Liver (tissue), 3 donors: ENCODE measurements at regions not wholly inside any gene's neighbourhood (a gene's known extent, or its start where the extent isn't known, plus 50 kb on each side); places are given as distances from the start of the nearest gene placed in this dataset.

ENCODE experiments used
- RAD21 ChIP-seq, 2 donors: IDR thresholded peaks; 2 replicates each; pipeline ENCODE4 v1.6.1; 2016; ENCODE audit warnings: antibody characterized with exemption in 2 of 2, mild to moderate bottlenecking in 2 of 2
- TAF1 ChIP-seq: conservative IDR thresholded peaks from 2 replicates; pipeline ENCODE4 v1.6.1; 2016; ENCODE audit warnings: antibody characterized with exemption, mild to moderate bottlenecking
- TF ChIP-seq, protein P1 (sequence below): fragments of 150-350 bp; IDR thresholded peaks from 2 replicates; pipeline ENCODE4 v1.5.1; 2017; ENCODE audit warnings: improper control_type of control experiment, low read depth, low read length; ENCODE audit not compliant: missing input control
- donor health status: healthy.
- donor health status: healthy.

DNA sequence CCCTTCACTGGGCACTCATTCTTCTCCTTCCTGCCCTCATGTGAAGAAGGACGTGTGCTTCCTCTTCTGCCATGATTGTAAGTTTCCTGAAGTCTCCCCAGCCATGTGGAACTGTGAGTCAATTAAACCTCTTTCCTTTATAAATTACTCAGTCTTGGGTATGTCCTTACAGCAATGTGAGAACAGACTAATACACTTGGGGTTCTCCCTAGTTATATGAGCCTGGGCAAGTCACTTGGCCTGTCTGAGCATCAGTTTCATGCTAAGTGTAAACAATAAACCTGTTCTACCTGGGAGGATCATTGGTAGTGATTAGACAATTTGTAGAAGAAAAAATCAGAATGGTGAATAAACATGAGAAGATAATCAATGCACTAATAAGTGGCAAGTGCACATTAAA is 162.2 kb upstream of the ARG1 start:
- TF ChIP-seq, protein P1, sequence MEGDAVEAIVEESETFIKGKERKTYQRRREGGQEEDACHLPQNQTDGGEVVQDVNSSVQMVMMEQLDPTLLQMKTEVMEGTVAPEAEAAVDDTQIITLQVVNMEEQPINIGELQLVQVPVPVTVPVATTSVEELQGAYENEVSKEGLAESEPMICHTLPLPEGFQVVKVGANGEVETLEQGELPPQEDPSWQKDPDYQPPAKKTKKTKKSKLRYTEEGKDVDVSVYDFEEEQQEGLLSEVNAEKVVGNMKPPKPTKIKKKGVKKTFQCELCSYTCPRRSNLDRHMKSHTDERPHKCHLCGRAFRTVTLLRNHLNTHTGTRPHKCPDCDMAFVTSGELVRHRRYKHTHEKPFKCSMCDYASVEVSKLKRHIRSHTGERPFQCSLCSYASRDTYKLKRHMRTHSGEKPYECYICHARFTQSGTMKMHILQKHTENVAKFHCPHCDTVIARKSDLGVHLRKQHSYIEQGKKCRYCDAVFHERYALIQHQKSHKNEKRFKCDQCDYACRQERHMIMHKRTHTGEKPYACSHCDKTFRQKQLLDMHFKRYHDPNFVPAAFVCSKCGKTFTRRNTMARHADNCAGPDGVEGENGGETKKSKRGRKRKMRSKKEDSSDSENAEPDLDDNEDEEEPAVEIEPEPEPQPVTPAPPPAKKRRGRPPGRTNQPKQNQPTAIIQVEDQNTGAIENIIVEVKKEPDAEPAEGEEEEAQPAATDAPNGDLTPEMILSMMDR: no peak
- TF ChIP-seq TAF1 (no peak), RAD21 (IDR thresholded peaks at IDR 0.05) (no peak)
